ENCODE measurements at regions not wholly inside any gene's neighbourhood (a gene's known extent, or its start where the extent isn't known, plus 50 kb on each side); places are given as distances from the start of the nearest gene placed in this dataset.

GRCh38 chr17:51434434-51435170, 174.3 kb downstream of the UTP18 start:
- TF ChIP-seq TAF1 (IDR thresholded peaks at IDR 0.05; ENCODE audit: borderline replicate concordance, insufficient read depth, low read length) (no peak), POLR2AphosphoS5 (IDR thresholded peaks at IDR 0.05; ENCODE audit: low read depth, low read length) (no peak)
